Tibial nerve (tissue), 4 donors: ENCODE measurements at regions not wholly inside any gene's neighbourhood (a gene's known extent, or its start where the extent isn't known, plus 50 kb on each side); places are given as distances from the start of the nearest gene placed in this dataset.

Experiments
- EP300 ChIP-seq, 2 donors: sonication (generic); formaldehyde crosslinking; IDR thresholded peaks; one replicate each; pipeline ENCODE4 v1.6.1; 2017; ENCODE audit warnings: antibody characterized with exemption in 2 of 2, mild to moderate bottlenecking in 1 of 2
- POLR2A ChIP-seq, 2 donors: fragments of 450-650 bp; IDR thresholded peaks; one replicate each; pipeline ENCODE4 v1.6.1; 2017; ENCODE audit warnings: antibody characterized with exemption in 2 of 2, mild to moderate bottlenecking in 2 of 2, moderate library complexity in 2 of 2
- TF ChIP-seq, protein P1 (sequence below), 5 experiments: fragments of 200-600 bp in 3 of 5; fragments of 450-650 bp in 2 of 5; sonication (generic) in 3 of 5; IDR thresholded peaks; one replicate each; pipeline ENCODE4 v1.5.1; 2016 to 2019; ENCODE audit warnings: antibody characterized with exemption in 5 of 5, mild to moderate bottlenecking in 3 of 5, moderate library complexity in 2 of 5

- TF ChIP-seq, protein P1, sequence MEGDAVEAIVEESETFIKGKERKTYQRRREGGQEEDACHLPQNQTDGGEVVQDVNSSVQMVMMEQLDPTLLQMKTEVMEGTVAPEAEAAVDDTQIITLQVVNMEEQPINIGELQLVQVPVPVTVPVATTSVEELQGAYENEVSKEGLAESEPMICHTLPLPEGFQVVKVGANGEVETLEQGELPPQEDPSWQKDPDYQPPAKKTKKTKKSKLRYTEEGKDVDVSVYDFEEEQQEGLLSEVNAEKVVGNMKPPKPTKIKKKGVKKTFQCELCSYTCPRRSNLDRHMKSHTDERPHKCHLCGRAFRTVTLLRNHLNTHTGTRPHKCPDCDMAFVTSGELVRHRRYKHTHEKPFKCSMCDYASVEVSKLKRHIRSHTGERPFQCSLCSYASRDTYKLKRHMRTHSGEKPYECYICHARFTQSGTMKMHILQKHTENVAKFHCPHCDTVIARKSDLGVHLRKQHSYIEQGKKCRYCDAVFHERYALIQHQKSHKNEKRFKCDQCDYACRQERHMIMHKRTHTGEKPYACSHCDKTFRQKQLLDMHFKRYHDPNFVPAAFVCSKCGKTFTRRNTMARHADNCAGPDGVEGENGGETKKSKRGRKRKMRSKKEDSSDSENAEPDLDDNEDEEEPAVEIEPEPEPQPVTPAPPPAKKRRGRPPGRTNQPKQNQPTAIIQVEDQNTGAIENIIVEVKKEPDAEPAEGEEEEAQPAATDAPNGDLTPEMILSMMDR (IDR thresholded peaks at IDR 0.05) = no peak
- TF ChIP-seq EP300 (IDR thresholded peaks at IDR 0.05) (no peak), POLR2A (IDR thresholded peaks at IDR 0.05) (no peak)
Observed at GRCh38 chr13:74571811-74572210, 437.6 kb upstream of the KLF12 start.
